Fibroblast of lung (primary cell): ENCODE measurements at regions not wholly inside any gene's neighbourhood (a gene's known extent, or its start where the extent isn't known, plus 50 kb on each side); places are given as distances from the start of the nearest gene placed in this dataset.

Experiments
- DNase-seq, 2 donors: peaks; one replicate each; pipeline versions ENCODE4 v3.0.0 to v3.0.0-alpha.2; 2010; ENCODE audit warnings: low read depth in 2 of 2
- H2AFZ ChIP-seq: 2 replicates; pipeline ENCODE4 v1.5.1; 2012; ENCODE audit warnings: low read length, control low read depth, inconsistent platforms
- H3K27ac ChIP-seq: 2 replicates; pipeline ENCODE4 v1.5.1; 2011; ENCODE audit warnings: low read length, control low read depth; ENCODE audit not compliant: insufficient read depth
- H3K27me3 ChIP-seq: 2 replicates; pipeline ENCODE4 v1.5.1; 2011; ENCODE audit warnings: mild to moderate bottlenecking, low read length; ENCODE audit not compliant: control insufficient read depth, insufficient read depth
- H3K36me3 ChIP-seq: 2 replicates; pipeline ENCODE4 v1.5.1; 2011; ENCODE audit warnings: low read length; ENCODE audit not compliant: control insufficient read depth, insufficient read depth
- H3K4me1 ChIP-seq: 2 replicates; pipeline ENCODE4 v1.5.1; 2011; ENCODE audit warnings: low read length; ENCODE audit not compliant: control insufficient read depth, insufficient read depth; ENCODE audit errors: extremely low read depth
- H3K4me2 ChIP-seq: 2 replicates; pipeline ENCODE4 v1.5.1; 2011; ENCODE audit warnings: low read length, control low read depth; ENCODE audit not compliant: insufficient read depth; ENCODE audit errors: extremely low read depth
- H3K4me3 ChIP-seq, 4 experiments: fragments of 200-600 bp in 1 of 4; sonication (generic) in 1 of 4; replicated peaks in 1 of 4; 2 replicates each; pipeline ENCODE4 v1.5.1; 2011 to 2016; ENCODE audit warnings: low read length in 4 of 4, low read depth in 3 of 4, mild to moderate bottlenecking in 3 of 4, control low read depth in 2 of 4, inconsistent platforms in 1 of 4, mixed read lengths in 1 of 4; ENCODE audit not compliant: insufficient read depth in 1 of 4; ENCODE audit errors: control extremely low read depth in 1 of 4
- H3K79me2 ChIP-seq: 2 replicates; pipeline ENCODE4 v1.5.1; 2012; ENCODE audit warnings: mild to moderate bottlenecking, low read length, inconsistent platforms; ENCODE audit not compliant: control insufficient read depth, insufficient read depth
- H3K9ac ChIP-seq: 2 replicates; pipeline ENCODE4 v1.5.1; 2011; ENCODE audit warnings: mild to moderate bottlenecking, low read length, control low read depth; ENCODE audit not compliant: insufficient read depth
- H3K9me3 ChIP-seq: 2 replicates; pipeline ENCODE4 v1.5.1; 2012; ENCODE audit warnings: low read depth, low read length; ENCODE audit not compliant: control insufficient read depth, insufficient read depth
- H4K20me1 ChIP-seq: 2 replicates; pipeline ENCODE4 v1.5.1; 2011; ENCODE audit warnings: low read length; ENCODE audit not compliant: control insufficient read depth, insufficient read depth; ENCODE audit errors: extremely low read depth
- CTCF ChIP-seq, 2 donors: IDR thresholded peaks in 1 of 2; conservative IDR thresholded peaks in 1 of 2; 1 replicate in 1 of 2; 2 replicates in 1 of 2; pipeline ENCODE4 v1.5.1; 2011 to 2012; ENCODE audit warnings: low read length in 2 of 2, control low read depth in 1 of 2, inconsistent platforms in 1 of 2, low read depth in 1 of 2, mild to moderate bottlenecking in 1 of 2
- EZH2 ChIP-seq: IDR thresholded peaks from 2 replicates; pipeline ENCODE4 v1.5.1; 2012; ENCODE audit warnings: low read length, control low read depth, mild to moderate bottlenecking; ENCODE audit errors: missing control alignments

GRCh38 chr6:142521791-142522190 is 220.0 kb downstream of the ADGRG6 start:
- Histone ChIP-seq H3K9me3 (no peaks in the 10 kb centered on the region), H3K79me2 (no peaks in the 10 kb centered on the region), H3K27ac (no peak overlapping the region), H3K4me3 (no peak overlapping the region), H3K36me3 (no peaks in the 10 kb centered on the region), H2AFZ (no peak overlapping the region), H3K27me3 (no peaks in the 10 kb centered on the region), H3K4me1 (no peaks in the 10 kb centered on the region), H3K4me2 (no peak overlapping the region), H4K20me1 (no peaks in the 10 kb centered on the region), H3K9ac (no peak overlapping the region)
- TF ChIP-seq EZH2 (no peak), CTCF (conservative IDR thresholded peaks at IDR 0.05 in 1 of 2, IDR thresholded peaks at IDR 0.05 in 1 of 2; ENCODE audit: low read depth in 1 of 2, low read length in 2 of 2) (no peak)
- no peak for DNase-seq

DNA sequence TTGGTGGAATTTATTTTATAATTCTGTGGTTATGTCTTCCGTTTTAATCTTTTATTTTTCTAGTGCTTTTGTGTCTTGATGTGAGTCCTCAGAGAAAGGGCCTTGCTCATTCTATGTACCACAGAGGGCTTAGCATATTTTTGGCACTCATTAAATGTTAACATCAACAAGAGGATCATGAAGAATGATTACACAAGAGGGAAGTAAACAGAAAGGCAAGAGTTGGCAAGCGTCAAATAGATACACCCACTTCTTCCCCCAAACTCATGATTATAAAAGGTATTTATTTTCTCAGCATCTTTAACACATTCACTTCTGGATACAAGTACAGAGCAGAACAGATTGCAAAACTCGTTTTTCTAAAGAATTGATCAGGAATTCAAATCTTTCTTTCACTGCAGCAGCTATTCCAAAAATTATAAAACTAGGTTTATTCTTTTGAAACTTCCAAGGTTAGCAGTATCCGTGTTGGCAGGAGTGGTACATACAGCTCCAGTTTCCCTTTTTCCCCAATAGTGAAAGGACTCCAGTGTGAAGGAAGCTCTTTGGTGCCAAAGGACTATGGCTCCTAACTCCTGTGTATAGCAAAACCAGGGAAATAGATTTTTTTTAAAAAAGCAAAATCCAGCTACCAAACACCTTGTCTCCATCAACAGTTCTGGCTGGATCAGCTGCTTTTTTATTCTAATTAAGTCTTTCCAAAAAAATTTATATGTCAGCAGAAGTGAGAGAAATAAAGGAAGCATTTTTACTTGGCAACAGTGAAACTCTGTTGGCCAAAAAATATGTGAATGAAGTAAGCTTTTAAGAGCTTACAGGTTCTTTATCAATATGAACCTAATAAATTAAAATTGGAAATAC is 221.9 kb downstream of the ADGRG6 start:
- Histone ChIP-seq H4K20me1 (no peaks in the 10 kb centered on the region), H3K9me3 (no peaks in the 10 kb centered on the region), H3K27me3 (no peaks in the 10 kb centered on the region), H3K4me3 (no peak overlapping the region), H3K9ac (no peak overlapping the region), H3K36me3 (no peaks in the 10 kb centered on the region), H3K27ac (no peak overlapping the region), H3K79me2 (no peaks in the 10 kb centered on the region), H3K4me2 (no peak overlapping the region), H3K4me1 (no peaks in the 10 kb centered on the region), H2AFZ (no peak overlapping the region)
- DNase-seq = peak; percentile 30 to 76
- no peak for TF ChIP-seq CTCF (conservative IDR thresholded peaks at IDR 0.05 in 1 of 2, IDR thresholded peaks at IDR 0.05 in 1 of 2; ENCODE audit: low read depth in 1 of 2, low read length in 2 of 2)
- TF ChIP-seq EZH2 = no peak

- H4K20me1 ChIP-seq = no peaks in the 10 kb centered on the region
- no peak overlapping the region for H3K4me3 ChIP-seq
- no peak overlapping the region for H3K4me2 ChIP-seq
- no peak overlapping the region for H3K27ac ChIP-seq
- TF ChIP-seq CTCF (conservative IDR thresholded peaks at IDR 0.05 in 1 of 2, IDR thresholded peaks at IDR 0.05 in 1 of 2; ENCODE audit: low read depth in 1 of 2, low read length in 2 of 2) = no peak
- TF ChIP-seq EZH2 = no peak
- no peaks in the 10 kb centered on the region for H3K9me3 ChIP-seq
- H3K4me1 ChIP-seq = no peaks in the 10 kb centered on the region
- H3K27me3 ChIP-seq = no peaks in the 10 kb centered on the region
- H3K79me2 ChIP-seq = no peaks in the 10 kb centered on the region
- H2AFZ ChIP-seq = no peak overlapping the region
- DNase-seq = no peak
- no peaks in the 10 kb centered on the region for H3K36me3 ChIP-seq
- no peak overlapping the region for H3K9ac ChIP-seq
Observed at GRCh38 chr6:142530566-142530965, 228.8 kb downstream of the ADGRG6 start.
